HUES6 (cell line): ENCODE measurements at regions not wholly inside any gene's neighbourhood (a gene's known extent, or its start where the extent isn't known, plus 50 kb on each side); places are given as distances from the start of the nearest gene placed in this dataset.
"Not testable (repeated sequence)": the region's sequence is repeated elsewhere in the genome, so short reads cannot be mapped to it uniquely, and the experiment has no call there.

Experiments
- H3K27ac ChIP-seq: 2 replicates; pipeline ENCODE4 v1.7.0; 2013; ENCODE audit warnings: low read depth, mild to moderate bottlenecking, low read length, inconsistent platforms
- H3K27me3 ChIP-seq: 2 replicates; pipeline ENCODE4 v1.6.1; 2013; ENCODE audit warnings: low read length; ENCODE audit not compliant: control insufficient read depth, insufficient read depth
- H3K36me3 ChIP-seq: 2 replicates; pipeline ENCODE4 v1.6.1; 2013; ENCODE audit warnings: low read length; ENCODE audit not compliant: control insufficient read depth, insufficient read depth
- H3K4me1 ChIP-seq: 2 replicates; pipeline ENCODE4 v1.6.1; 2013; ENCODE audit warnings: low read length; ENCODE audit not compliant: control insufficient read depth, insufficient read depth
- H3K4me3 ChIP-seq: 2 replicates; pipeline ENCODE4 v1.5.1; 2013; ENCODE audit warnings: low read depth, low read length
- H3K9ac ChIP-seq: one replicate; pipeline ENCODE4 v1.6.1; 2013; ENCODE audit warnings: mild to moderate bottlenecking, low read length
- H3K9me3 ChIP-seq: 2 replicates; pipeline ENCODE4 v1.6.1; 2013; ENCODE audit warnings: low read depth, low read length; ENCODE audit not compliant: control insufficient read depth, insufficient read depth

- not testable (repeated sequence) for H3K9me3 ChIP-seq, H3K27me3 ChIP-seq, H3K36me3 ChIP-seq
- H3K27ac ChIP-seq, result peak overlapping the region; percentile 62; the same call in 1 of the 2 replicates
- H3K4me1 ChIP-seq, result peaks cover 43% of the 10 kb centered on the region
- H3K4me3 ChIP-seq, result peak overlapping the region; percentile 44; the same call in 1 of the 2 replicates
- peak overlapping the region; percentile 47 for H3K9ac ChIP-seq
Measured at GRCh38 chr7:83833721-83834120, 184.8 kb upstream of the SEMA3E start.

- H3K4me1 ChIP-seq, result peaks cover 43% of the 10 kb centered on the region
- no peaks in the 10 kb centered on the region for H3K36me3 ChIP-seq
- H3K9me3 ChIP-seq, result no peaks in the 10 kb centered on the region
- no peak overlapping the region for H3K4me3 ChIP-seq
- no peaks in the 10 kb centered on the region for H3K27me3 ChIP-seq
- H3K27ac ChIP-seq, result peak overlapping the region; percentile 68; the same call in 1 of the 2 replicates
- no peak overlapping the region for H3K9ac ChIP-seq
Measured at GRCh38 chr7:83832009-83832408, 183.1 kb upstream of the SEMA3E start.

GRCh38 chr7:83827036-83827435 lies 178.1 kb upstream of the SEMA3E start:
- H3K27ac ChIP-seq, result no peak overlapping the region
- H3K9me3 ChIP-seq, result no peaks in the 10 kb centered on the region
- H3K9ac ChIP-seq, result no peak overlapping the region
- no peak overlapping the region for H3K4me3 ChIP-seq
- H3K4me1 ChIP-seq, result peaks cover 10% of the 10 kb centered on the region
- H3K36me3 ChIP-seq, result no peaks in the 10 kb centered on the region
- no peaks in the 10 kb centered on the region for H3K27me3 ChIP-seq

GRCh38 chr7:83824214-83824613 lies 175.3 kb upstream of the SEMA3E start:
- no peak overlapping the region for H3K27ac ChIP-seq
- H3K4me1 ChIP-seq, result no peaks in the 10 kb centered on the region
- no peak overlapping the region for H3K9ac ChIP-seq
- no peak overlapping the region for H3K4me3 ChIP-seq
- H3K36me3 ChIP-seq, result no peaks in the 10 kb centered on the region
- no peaks in the 10 kb centered on the region for H3K9me3 ChIP-seq
- no peaks in the 10 kb centered on the region for H3K27me3 ChIP-seq

- H3K9me3 ChIP-seq, result no peaks in the 10 kb centered on the region
- H3K27ac ChIP-seq, result no peak overlapping the region
- H3K36me3 ChIP-seq, result no peaks in the 10 kb centered on the region
- no peaks in the 10 kb centered on the region for H3K27me3 ChIP-seq
- H3K4me3 ChIP-seq, result no peak overlapping the region
- no peak overlapping the region for H3K9ac ChIP-seq
- no peaks in the 10 kb centered on the region for H3K4me1 ChIP-seq
Measured at GRCh38 chr7:83821866-83822265, 172.9 kb upstream of the SEMA3E start.

GRCh38 chr7:83820641-83821040 lies 171.7 kb upstream of the SEMA3E start:
- Histone ChIP-seq H3K36me3 (no peaks in the 10 kb centered on the region), H3K27me3 (no peaks in the 10 kb centered on the region), H3K9ac (no peak overlapping the region), H3K9me3 (no peaks in the 10 kb centered on the region), H3K27ac (no peak overlapping the region), H3K4me1 (no peaks in the 10 kb centered on the region), H3K4me3 (no peak overlapping the region)

GRCh38 chr7:83819911-83820310 lies 171.0 kb upstream of the SEMA3E start:
- Histone ChIP-seq H3K4me3 (no peak overlapping the region), H3K4me1 (no peaks in the 10 kb centered on the region), H3K9ac (no peak overlapping the region), H3K27me3 (no peaks in the 10 kb centered on the region), H3K9me3 (no peaks in the 10 kb centered on the region), H3K27ac (no peak overlapping the region), H3K36me3 (no peaks in the 10 kb centered on the region)

GRCh38 chr7:83814480-83814879 lies 165.5 kb upstream of the SEMA3E start:
- Histone ChIP-seq H3K27ac (no peak overlapping the region), H3K9me3 (peaks cover 5% of the 10 kb centered on the region; the same call in 1 of the 2 replicates), H3K4me3 (no peak overlapping the region), H3K36me3 (no peaks in the 10 kb centered on the region), H3K9ac (no peak overlapping the region), H3K4me1 (no peaks in the 10 kb centered on the region), H3K27me3 (no peaks in the 10 kb centered on the region)

GRCh38 chr7:83812563-83812962 lies 163.6 kb upstream of the SEMA3E start:
- not testable (repeated sequence) for H3K9ac ChIP-seq, H3K9me3 ChIP-seq, H3K36me3 ChIP-seq, H3K27me3 ChIP-seq, H3K4me3 ChIP-seq, H3K27ac ChIP-seq, H3K4me1 ChIP-seq

- no peaks in the 10 kb centered on the region for H3K27me3 ChIP-seq
- peaks cover 5% of the 10 kb centered on the region; the same call in 1 of the 2 replicates for H3K9me3 ChIP-seq
- H3K9ac ChIP-seq, result no peak overlapping the region
- no peak overlapping the region for H3K4me3 ChIP-seq
- H3K36me3 ChIP-seq, result no peaks in the 10 kb centered on the region
- H3K4me1 ChIP-seq, result no peaks in the 10 kb centered on the region
- H3K27ac ChIP-seq, result no peak overlapping the region
Measured at GRCh38 chr7:83808982-83809381, 160.0 kb upstream of the SEMA3E start.

GRCh38 chr7:83807774-83808173 lies 158.8 kb upstream of the SEMA3E start:
- peaks cover 4% of the 10 kb centered on the region; the same call in 1 of the 2 replicates for H3K9me3 ChIP-seq
- H3K36me3 ChIP-seq, result no peaks in the 10 kb centered on the region
- H3K9ac ChIP-seq, result no peak overlapping the region
- no peaks in the 10 kb centered on the region for H3K27me3 ChIP-seq
- H3K27ac ChIP-seq, result no peak overlapping the region
- H3K4me3 ChIP-seq, result no peak overlapping the region
- H3K4me1 ChIP-seq, result no peaks in the 10 kb centered on the region

GRCh38 chr7:83806538-83806937 lies 157.6 kb upstream of the SEMA3E start:
- Histone ChIP-seq H3K27ac (no peak overlapping the region), H3K36me3 (no peaks in the 10 kb centered on the region)

More at GRCh38 chr7:83806538-83806937, 157.6 kb upstream of the SEMA3E start:
- H3K9ac ChIP-seq, result no peak overlapping the region
- H3K4me3 ChIP-seq, result no peak overlapping the region
- no peaks in the 10 kb centered on the region for H3K4me1 ChIP-seq
- no peaks in the 10 kb centered on the region for H3K27me3 ChIP-seq
- H3K9me3 ChIP-seq, result no peaks in the 10 kb centered on the region
